WTC11 (cell line): ENCODE measurements at regions not wholly inside any gene's neighbourhood (a gene's known extent, or its start where the extent isn't known, plus 50 kb on each side); places are given as distances from the start of the nearest gene placed in this dataset.

Experiments
- ATAC-seq: fragments of 200-7000 bp; cut with Tn5 transposase; 2 replicates; pipeline ENCODE4 v1.10.0; 2021; ENCODE audit warnings: mild to moderate bottlenecking, moderate library complexity
- CTCF ChIA-PET: fragments of 300-600 bp; sonication (Branson Sonifier 250); formaldehyde crosslinking; loops from one replicate; lab custom pipeline; 2021; ENCODE audit warnings: antibody characterized with exemption; lab: Charles Lee
- POLR2A ChIA-PET: fragments of 350-600 bp; sonication (Branson Sonifier 250); formaldehyde crosslinking; loops from one replicate; lab custom pipeline; 2021; ENCODE audit warnings: antibody characterized with exemption; lab: Charles Lee
- DNase-seq: peaks from one replicate; pipeline ENCODE4 v3.0.0; 2021; ENCODE audit warnings: low spot score
- H3K27ac Mint-ChIP-seq: 2 replicates; pipeline ENCODE4 v1.8.0; 2021; ENCODE audit warnings: mixed read lengths
- H3K27me3 Mint-ChIP-seq: 2 replicates; pipeline ENCODE4 v1.8.0; 2021; ENCODE audit warnings: low read depth, mild to moderate bottlenecking, moderate library complexity, mixed read lengths
- H3K36me3 Mint-ChIP-seq: 2 replicates; pipeline ENCODE4 v1.8.0; 2021; ENCODE audit warnings: mixed read lengths
- H3K4me1 Mint-ChIP-seq: 2 replicates; pipeline ENCODE4 v1.8.0; 2022; ENCODE audit warnings: mixed read lengths
- H3K4me3 Mint-ChIP-seq: 2 replicates; pipeline ENCODE4 v1.8.0; 2021; ENCODE audit warnings: mild to moderate bottlenecking, moderate library complexity, mixed read lengths
- H3K9me3 Mint-ChIP-seq: 2 replicates; pipeline ENCODE4 v1.8.0; 2021; ENCODE audit warnings: mixed read lengths
- ELF4 ChIP-seq: sonication (generic); formaldehyde crosslinking; IDR thresholded peaks from 2 replicates; pipeline ENCODE4 v1.8.1; 2022; ENCODE audit warnings: low read depth, mild to moderate bottlenecking, moderate library complexity, missing genetic modification reagents
- FOXP1 ChIP-seq: sonication (generic); formaldehyde crosslinking; IDR thresholded peaks from 2 replicates; pipeline ENCODE4 v1.8.0; 2022; ENCODE audit warnings: missing genetic modification reagents, mild to moderate bottlenecking, moderate library complexity, borderline replicate concordance
- GRHL2 ChIP-seq: fragments of 250-450 bp; sonication (Bioruptor Pico); IDR thresholded peaks from 2 replicates; pipeline ENCODE4 v1.8.0; 2022; ENCODE audit warnings: mild to moderate bottlenecking, moderate library complexity; ENCODE audit not compliant: insufficient replicate concordance, severe bottlenecking
- JUN ChIP-seq: sonication (generic); formaldehyde crosslinking; IDR thresholded peaks from 2 replicates; pipeline ENCODE4 v1.8.0; 2023; ENCODE audit warnings: mild to moderate bottlenecking, missing genetic modification reagents
- KAT7 ChIP-seq: sonication (generic); formaldehyde crosslinking; IDR thresholded peaks from 2 replicates; pipeline ENCODE4 v1.8.1; 2023; ENCODE audit warnings: missing genetic modification reagents, mild to moderate bottlenecking, borderline replicate concordance
- MXD4 ChIP-seq: fragments of 250-450 bp; sonication (Bioruptor Pico); IDR thresholded peaks from 2 replicates; pipeline ENCODE4 v1.8.0; 2021; ENCODE audit warnings: mild to moderate bottlenecking, moderate library complexity, borderline replicate concordance
- NFYB ChIP-seq: sonication (generic); formaldehyde crosslinking; conservative IDR thresholded peaks from 2 replicates; pipeline ENCODE4 v1.8.0; 2022; ENCODE audit warnings: low read depth, missing genetic modification reagents
- NR1H2 ChIP-seq: sonication (generic); formaldehyde crosslinking; IDR thresholded peaks from 2 replicates; pipeline ENCODE4 v1.9.0; 2021; ENCODE audit warnings: mild to moderate bottlenecking, moderate library complexity, missing genetic modification reagents
- PRRX2 ChIP-seq: fragments of 250-450 bp; sonication (Bioruptor Pico); IDR thresholded peaks from 2 replicates; pipeline ENCODE4 v1.8.0; 2021; ENCODE audit warnings: mild to moderate bottlenecking
- RORB ChIP-seq: fragments of 250-450 bp; sonication (Bioruptor Pico); IDR thresholded peaks from 2 replicates; pipeline ENCODE4 v1.9.0; 2021; ENCODE audit warnings: mild to moderate bottlenecking
- SMAD3 ChIP-seq: sonication (generic); formaldehyde crosslinking; IDR thresholded peaks from 2 replicates; pipeline ENCODE4 v1.8.0; 2022; ENCODE audit warnings: missing genetic modification reagents, mild to moderate bottlenecking, borderline replicate concordance
- ZNF532 ChIP-seq: fragments of 250-450 bp; sonication (Bioruptor Pico); IDR thresholded peaks from 2 replicates; pipeline ENCODE4 v1.9.0; 2021; ENCODE audit warnings: mild to moderate bottlenecking, borderline replicate concordance
- TF ChIP-seq, protein P1 (sequence below): sonication (generic); formaldehyde crosslinking; conservative IDR thresholded peaks from 2 replicates; pipeline ENCODE4 v1.8.1; 2022; ENCODE audit warnings: mild to moderate bottlenecking, missing genetic modification reagents
- TF ChIP-seq, protein P2 (sequence below): sonication (generic); formaldehyde crosslinking; IDR thresholded peaks from 2 replicates; pipeline ENCODE4 v1.8.0; 2022; ENCODE audit warnings: mild to moderate bottlenecking, missing genetic modification reagents
- TF ChIP-seq, protein P3 (sequence below): sonication (generic); formaldehyde crosslinking; IDR thresholded peaks from 2 replicates; pipeline ENCODE4 v1.8.0; 2023; ENCODE audit warnings: mild to moderate bottlenecking, missing genetic modification reagents

GRCh38 chr20:40750541-40751035, 61.6 kb upstream of the MAFB start (continued):
- TF ChIP-seq ZNF532 (CRISPR knock-in tag) = no peak

GRCh38 chr20:40753472-40753871, 64.4 kb upstream of the MAFB start:
- no peak for ATAC-seq
- Mint-ChIP-seq H3K9me3 (no peaks in the 10 kb centered on the region), H3K27me3 (peaks cover 3% of the 10 kb centered on the region; the same call in 1 of the 2 replicates), H3K36me3 (no peaks in the 10 kb centered on the region), H3K4me1 (peaks cover 5% of the 10 kb centered on the region), H3K4me3 (no peak overlapping the region), H3K27ac (no peak overlapping the region)
- DNase-seq = no peak
- CTCF ChIA-PET = interaction anchor here (1.8 kb wide), 1 partner anchor 12 kb away, joined by 8 read pairs; no protein-coding TSS in a partner anchor
- POLR2A ChIA-PET = interaction anchor here (0.6 kb wide), 1 partner anchor 827 kb away, joined by 7 read pairs; no protein-coding TSS in a partner anchor
- TF ChIP-seq, protein P1, sequence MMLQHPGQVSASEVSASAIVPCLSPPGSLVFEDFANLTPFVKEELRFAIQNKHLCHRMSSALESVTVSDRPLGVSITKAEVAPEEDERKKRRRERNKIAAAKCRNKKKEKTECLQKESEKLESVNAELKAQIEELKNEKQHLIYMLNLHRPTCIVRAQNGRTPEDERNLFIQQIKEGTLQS (CRISPR knock-in tag) = no peak
- TF ChIP-seq NR1H2 (CRISPR knock-in tag) (no peak), RORB (CRISPR knock-in tag) (no peak), PRRX2 (no peak)
- TF ChIP-seq, protein P2, sequence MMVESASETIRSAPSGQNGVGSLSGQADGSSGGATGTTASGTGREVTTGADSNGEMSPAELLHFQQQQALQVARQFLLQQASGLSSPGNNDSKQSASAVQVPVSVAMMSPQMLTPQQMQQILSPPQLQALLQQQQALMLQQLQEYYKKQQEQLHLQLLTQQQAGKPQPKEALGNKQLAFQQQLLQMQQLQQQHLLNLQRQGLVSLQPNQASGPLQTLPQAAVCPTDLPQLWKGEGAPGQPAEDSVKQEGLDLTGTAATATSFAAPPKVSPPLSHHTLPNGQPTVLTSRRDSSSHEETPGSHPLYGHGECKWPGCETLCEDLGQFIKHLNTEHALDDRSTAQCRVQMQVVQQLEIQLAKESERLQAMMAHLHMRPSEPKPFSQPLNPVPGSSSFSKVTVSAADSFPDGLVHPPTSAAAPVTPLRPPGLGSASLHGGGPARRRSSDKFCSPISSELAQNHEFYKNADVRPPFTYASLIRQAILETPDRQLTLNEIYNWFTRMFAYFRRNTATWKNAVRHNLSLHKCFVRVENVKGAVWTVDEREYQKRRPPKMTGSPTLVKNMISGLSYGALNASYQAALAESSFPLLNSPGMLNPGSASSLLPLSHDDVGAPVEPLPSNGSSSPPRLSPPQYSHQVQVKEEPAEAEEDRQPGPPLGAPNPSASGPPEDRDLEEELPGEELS (CRISPR knock-in tag) = no peak

DNA sequence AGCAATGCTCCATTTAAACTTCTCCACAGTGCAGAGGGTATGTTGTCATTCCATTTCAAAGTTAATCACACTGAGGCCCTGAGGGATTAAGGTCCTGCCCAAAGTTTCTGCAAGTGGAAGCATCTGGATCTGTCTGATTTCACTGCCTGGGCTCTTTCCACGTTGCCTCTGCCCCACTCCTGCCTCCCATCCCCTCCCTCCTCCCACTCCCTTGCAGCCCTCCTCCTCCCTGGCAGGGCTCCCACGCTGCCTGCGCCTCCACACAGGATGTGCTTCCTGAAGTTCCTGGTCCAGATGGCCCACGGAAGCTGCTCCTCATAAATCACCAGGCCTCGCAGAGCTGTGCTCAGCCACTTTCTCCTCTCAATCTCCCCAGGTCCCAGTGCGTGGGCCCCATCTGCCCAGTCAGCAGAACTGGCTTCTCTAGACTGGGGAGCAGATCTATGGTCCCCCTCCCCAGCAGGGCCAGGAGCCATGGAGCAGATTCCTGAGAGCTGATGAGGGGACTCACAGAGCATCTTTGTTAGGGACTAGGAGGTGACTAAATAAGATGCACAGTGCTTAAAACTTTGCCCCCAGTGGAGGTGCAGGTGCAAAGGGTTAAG, 65.4 kb upstream of the MAFB start:
- CTCF ChIA-PET = interaction anchor here (1.0 to 1.8 kb wide), 2 partner anchors 13 kb away, joined by 3 to 8 read pairs; no protein-coding TSS in a partner anchor
- POLR2A ChIA-PET = no interaction called here
- Mint-ChIP-seq H3K27me3 (peaks cover 3% of the 10 kb centered on the region; the same call in 1 of the 2 replicates), H3K4me3 (no peak overlapping the region), H3K9me3 (no peaks in the 10 kb centered on the region), H3K36me3 (no peaks in the 10 kb centered on the region), H3K4me1 (peaks cover 15% of the 10 kb centered on the region), H3K27ac (no peak overlapping the region)
- ATAC-seq = no peak
- TF ChIP-seq JUN (CRISPR knock-in tag) = no peak
- TF ChIP-seq NFYB (CRISPR knock-in tag) = no peak
- TF ChIP-seq, protein P3, sequence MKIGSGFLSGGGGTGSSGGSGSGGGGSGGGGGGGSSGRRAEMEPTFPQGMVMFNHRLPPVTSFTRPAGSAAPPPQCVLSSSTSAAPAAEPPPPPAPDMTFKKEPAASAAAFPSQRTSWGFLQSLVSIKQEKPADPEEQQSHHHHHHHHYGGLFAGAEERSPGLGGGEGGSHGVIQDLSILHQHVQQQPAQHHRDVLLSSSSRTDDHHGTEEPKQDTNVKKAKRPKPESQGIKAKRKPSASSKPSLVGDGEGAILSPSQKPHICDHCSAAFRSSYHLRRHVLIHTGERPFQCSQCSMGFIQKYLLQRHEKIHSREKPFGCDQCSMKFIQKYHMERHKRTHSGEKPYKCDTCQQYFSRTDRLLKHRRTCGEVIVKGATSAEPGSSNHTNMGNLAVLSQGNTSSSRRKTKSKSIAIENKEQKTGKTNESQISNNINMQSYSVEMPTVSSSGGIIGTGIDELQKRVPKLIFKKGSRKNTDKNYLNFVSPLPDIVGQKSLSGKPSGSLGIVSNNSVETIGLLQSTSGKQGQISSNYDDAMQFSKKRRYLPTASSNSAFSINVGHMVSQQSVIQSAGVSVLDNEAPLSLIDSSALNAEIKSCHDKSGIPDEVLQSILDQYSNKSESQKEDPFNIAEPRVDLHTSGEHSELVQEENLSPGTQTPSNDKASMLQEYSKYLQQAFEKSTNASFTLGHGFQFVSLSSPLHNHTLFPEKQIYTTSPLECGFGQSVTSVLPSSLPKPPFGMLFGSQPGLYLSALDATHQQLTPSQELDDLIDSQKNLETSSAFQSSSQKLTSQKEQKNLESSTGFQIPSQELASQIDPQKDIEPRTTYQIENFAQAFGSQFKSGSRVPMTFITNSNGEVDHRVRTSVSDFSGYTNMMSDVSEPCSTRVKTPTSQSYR (CRISPR knock-in tag) = no peak
- TF ChIP-seq SMAD3 (CRISPR knock-in tag) = no peak
- no peak for TF ChIP-seq PRRX2
- TF ChIP-seq FOXP1 (CRISPR knock-in tag) = no peak
- TF ChIP-seq GRHL2 = no peak
- no peak for TF ChIP-seq MXD4
- no peak for TF ChIP-seq KAT7
- no peak for TF ChIP-seq ELF4
- no peak for DNase-seq
